ENCODE measurements at regions not wholly inside any gene's neighbourhood (a gene's known extent, or its start where the extent isn't known, plus 50 kb on each side); places are given as distances from the start of the nearest gene placed in this dataset.

- Histone ChIP-seq H3K4me3 (ENCODE audit: low read length) (no peak overlapping the region), H4K20me1 (ENCODE audit: control insufficient read depth, insufficient read depth, low read depth, low read length) (no peaks in the 10 kb centered on the region), H3K27me3 (ENCODE audit: control insufficient read depth, low read length) (no peaks in the 10 kb centered on the region), H3K4me1 (ENCODE audit: control insufficient read depth, low read length) (no peaks in the 10 kb centered on the region), H3K36me3 (ENCODE audit: control insufficient read depth, low read length) (no peaks in the 10 kb centered on the region), H3K27ac (ENCODE audit: low read depth, low read length) (no peak overlapping the region), H3K4me2 (ENCODE audit: low read length) (no peak overlapping the region), H3K9me2 (replicated peaks; ENCODE audit: control insufficient read depth, low read length) (no peaks in the 10 kb centered on the region), H3K79me2 (ENCODE audit: control insufficient read depth, low read length) (no peaks in the 10 kb centered on the region), H3K9me3 (ENCODE audit: control insufficient read depth, insufficient read depth, low read length) (no peaks in the 10 kb centered on the region), H3F3A (ENCODE audit: control insufficient read depth, insufficient read depth) (no peaks in the 10 kb centered on the region)
- TF ChIP-seq EZH2phosphoT487 (IDR thresholded peaks at IDR 0.05; ENCODE audit: borderline replicate concordance, low read length): no peak
- no peak for TF ChIP-seq CTCF (IDR thresholded peaks at IDR 0.05; ENCODE audit: low read depth, low read length, poor library complexity, severe bottlenecking)
Measured at GRCh38 chr13:105552078-105552477, 983.4 kb downstream of the EFNB2 start.

DNA sequence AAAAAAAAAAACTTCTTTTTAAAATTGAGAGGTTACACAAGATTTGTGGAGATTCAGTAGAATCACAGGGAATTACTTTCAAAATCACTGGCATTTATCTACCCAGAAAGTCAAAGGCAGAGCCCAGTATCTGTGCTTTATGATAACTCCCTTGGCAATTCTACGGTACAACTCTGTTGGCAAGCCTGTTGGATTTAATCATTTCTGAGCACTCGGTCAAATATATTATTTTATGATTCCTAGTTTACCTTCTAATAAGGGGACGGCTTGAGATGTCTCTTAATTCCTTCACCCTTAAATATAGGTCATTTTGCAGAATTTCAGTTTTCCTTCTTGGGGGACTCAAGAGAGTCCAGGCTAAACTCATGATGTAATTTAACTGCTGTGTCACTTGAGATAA, 987.6 kb downstream of the EFNB2 start:
- Histone ChIP-seq H3K4me2 (ENCODE audit: low read length) (no peak overlapping the region), H3K27me3 (ENCODE audit: control insufficient read depth, low read length) (no peaks in the 10 kb centered on the region), H3K4me1 (ENCODE audit: control insufficient read depth, low read length) (no peaks in the 10 kb centered on the region), H3K79me2 (ENCODE audit: control insufficient read depth, low read length) (no peaks in the 10 kb centered on the region), H3K4me3 (ENCODE audit: low read length) (no peak overlapping the region), H3K27ac (ENCODE audit: low read depth, low read length) (no peak overlapping the region), H3K9me2 (replicated peaks; ENCODE audit: control insufficient read depth, low read length) (no peaks in the 10 kb centered on the region), H4K20me1 (ENCODE audit: control insufficient read depth, insufficient read depth, low read depth, low read length) (no peaks in the 10 kb centered on the region), H3K9me3 (ENCODE audit: control insufficient read depth, insufficient read depth, low read length) (no peaks in the 10 kb centered on the region), H3F3A (ENCODE audit: control insufficient read depth, insufficient read depth) (no peaks in the 10 kb centered on the region), H3K36me3 (ENCODE audit: control insufficient read depth, low read length) (no peaks in the 10 kb centered on the region)
- TF ChIP-seq EZH2phosphoT487 (IDR thresholded peaks at IDR 0.05; ENCODE audit: borderline replicate concordance, low read length): no peak
- no peak for TF ChIP-seq CTCF (IDR thresholded peaks at IDR 0.05; ENCODE audit: low read depth, low read length, poor library complexity, severe bottlenecking)

DNA sequence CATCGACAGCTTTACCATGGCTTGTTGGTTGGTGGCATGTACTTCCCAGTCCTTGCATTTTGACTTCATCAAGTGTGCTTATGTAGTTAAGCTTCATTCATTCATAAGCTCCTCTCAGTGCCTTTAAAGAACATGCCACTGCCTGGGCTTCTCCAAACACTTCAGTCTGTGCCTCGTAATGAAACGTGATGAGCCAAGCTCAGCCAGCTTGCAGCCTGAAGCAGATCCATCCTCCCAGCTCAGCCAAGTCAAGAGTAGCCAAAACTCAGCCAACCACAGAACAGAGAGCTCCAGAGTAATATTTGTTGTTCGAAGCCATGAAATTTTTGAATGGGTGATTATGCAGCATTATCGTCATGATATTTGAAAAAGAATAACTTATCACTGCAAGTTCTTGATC, 989.7 kb downstream of the EFNB2 start:
- H3F3A ChIP-seq (ENCODE audit: control insufficient read depth, insufficient read depth): no peaks in the 10 kb centered on the region
- H3K79me2 ChIP-seq (ENCODE audit: control insufficient read depth, low read length): no peaks in the 10 kb centered on the region
- H3K9me3 ChIP-seq (ENCODE audit: control insufficient read depth, insufficient read depth, low read length): no peaks in the 10 kb centered on the region
- no peak overlapping the region for H3K4me2 ChIP-seq (ENCODE audit: low read length)
- TF ChIP-seq CTCF (IDR thresholded peaks at IDR 0.05; ENCODE audit: low read depth, low read length, poor library complexity, severe bottlenecking) (no peak), EZH2phosphoT487 (IDR thresholded peaks at IDR 0.05; ENCODE audit: borderline replicate concordance, low read length) (no peak)
- H3K27ac ChIP-seq (ENCODE audit: low read depth, low read length): no peak overlapping the region
- H3K27me3 ChIP-seq (ENCODE audit: control insufficient read depth, low read length): no peaks in the 10 kb centered on the region
- no peaks in the 10 kb centered on the region for H3K9me2 ChIP-seq (replicated peaks; ENCODE audit: control insufficient read depth, low read length)
- no peaks in the 10 kb centered on the region for H4K20me1 ChIP-seq (ENCODE audit: control insufficient read depth, insufficient read depth, low read depth, low read length)
- no peaks in the 10 kb centered on the region for H3K4me1 ChIP-seq (ENCODE audit: control insufficient read depth, low read length)
- H3K36me3 ChIP-seq (ENCODE audit: control insufficient read depth, low read length): no peaks in the 10 kb centered on the region
- H3K4me3 ChIP-seq (ENCODE audit: low read length): no peak overlapping the region

DNA sequence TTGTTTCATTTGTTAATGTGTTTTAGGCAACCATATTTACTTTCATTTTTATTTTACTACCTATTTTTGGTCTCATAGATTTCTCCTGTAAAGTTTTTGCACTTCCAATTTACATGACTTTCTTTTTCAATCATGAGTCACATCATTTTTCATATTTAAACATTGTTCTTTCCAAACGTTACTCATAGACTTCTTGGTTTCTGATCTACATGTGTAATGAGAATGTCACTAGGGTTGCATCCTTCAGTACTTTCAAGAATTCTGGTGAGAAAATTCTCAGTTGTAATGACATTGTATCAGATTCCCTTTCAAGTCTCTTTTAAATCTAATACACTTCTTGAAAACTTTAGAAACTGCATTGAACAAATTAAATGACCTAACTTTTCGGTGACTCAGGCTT, 991.7 kb downstream of the EFNB2 start:
- Histone ChIP-seq H3F3A (ENCODE audit: control insufficient read depth, insufficient read depth) (no peaks in the 10 kb centered on the region), H3K4me3 (ENCODE audit: low read length) (no peak overlapping the region), H3K4me1 (ENCODE audit: control insufficient read depth, low read length) (no peaks in the 10 kb centered on the region), H3K27ac (ENCODE audit: low read depth, low read length) (no peak overlapping the region), H4K20me1 (ENCODE audit: control insufficient read depth, insufficient read depth, low read depth, low read length) (no peaks in the 10 kb centered on the region), H3K9me3 (ENCODE audit: control insufficient read depth, insufficient read depth, low read length) (no peaks in the 10 kb centered on the region), H3K79me2 (ENCODE audit: control insufficient read depth, low read length) (no peaks in the 10 kb centered on the region), H3K9me2 (replicated peaks; ENCODE audit: control insufficient read depth, low read length) (no peaks in the 10 kb centered on the region), H3K27me3 (ENCODE audit: control insufficient read depth, low read length) (no peaks in the 10 kb centered on the region), H3K4me2 (ENCODE audit: low read length) (no peak overlapping the region), H3K36me3 (ENCODE audit: control insufficient read depth, low read length) (no peaks in the 10 kb centered on the region)
- no peak for TF ChIP-seq EZH2phosphoT487 (IDR thresholded peaks at IDR 0.05; ENCODE audit: borderline replicate concordance, low read length)
